IMR-90 (cell line): ENCODE measurements at regions not wholly inside any gene's neighbourhood (a gene's known extent, or its start where the extent isn't known, plus 50 kb on each side); places are given as distances from the start of the nearest gene placed in this dataset.

Experiments used
- ATAC-seq: fragments of 200-7000 bp; cut with Tn5 transposase; 2 replicates; pipeline ENCODE4 v1.9.1; 2020; ENCODE audit warnings: low read depth, mild to moderate bottlenecking, moderate library complexity
- BruUV-seq: library from RNA; stranded (reverse); fragments of 400-500 nt; replicated peaks from 2 replicates; lab custom pipeline; 2021; lab: Mats Ljungman, UMichigan
- CTCF ChIA-PET: fragments of 300-600 bp; formaldehyde crosslinking; extraction: SDS; loops from one replicate; lab custom pipeline; 2021; ENCODE audit warnings: antibody characterized with exemption; lab: Yijun Ruan, JAX
- POLR2A ChIA-PET: fragments of 300-600 bp; sonication (Branson Sonifier 250); formaldehyde crosslinking; loops from one replicate; lab custom pipeline; 2022; ENCODE audit warnings: antibody characterized with exemption; ENCODE audit not compliant: unreplicated experiment; lab: Charles Lee
- DNase-seq: peaks from one replicate; pipeline ENCODE4 v3.0.0; 2013
- H2AFZ ChIP-seq: replicated peaks from 2 replicates; pipeline ENCODE3; 2013; ENCODE audit warnings: low read length, mild to moderate bottlenecking; ENCODE audit not compliant: poor library complexity
- H2AK5ac ChIP-seq: 2 replicates; pipeline ENCODE4 v1.6.1; 2013; ENCODE audit warnings: low read depth, low read length, inconsistent platforms
- H2AK9ac ChIP-seq: replicated peaks from 2 replicates; pipeline ENCODE3; 2013; ENCODE audit warnings: mild to moderate bottlenecking, low read depth, low read length, moderate library complexity; ENCODE audit not compliant: poor library complexity
- H2BK120ac ChIP-seq: 2 replicates; pipeline ENCODE4 v1.6.1; 2013; ENCODE audit warnings: low read depth, low read length, inconsistent platforms
- H2BK15ac ChIP-seq: 3 replicates; pipeline ENCODE4 v1.6.1; 2013; ENCODE audit warnings: low read depth, low read length, inconsistent platforms
- H2BK20ac ChIP-seq: 2 replicates; pipeline ENCODE4 v1.6.1; 2013; ENCODE audit warnings: low read depth, mild to moderate bottlenecking, inconsistent platforms, low read length, moderate library complexity
- H2BK5ac ChIP-seq: 2 replicates; pipeline ENCODE4 v1.6.1; 2013; ENCODE audit warnings: mild to moderate bottlenecking, low read depth, low read length, inconsistent platforms; ENCODE audit not compliant: poor library complexity, severe bottlenecking
- H3K14ac ChIP-seq: replicated peaks from 2 replicates; pipeline ENCODE4 v1.6.1; 2013; ENCODE audit warnings: low read depth, low read length, inconsistent platforms
- H3K18ac ChIP-seq: 2 replicates; pipeline ENCODE4 v1.6.1; 2013; ENCODE audit warnings: low read depth, low read length, control low read depth
- H3K23ac ChIP-seq: 2 replicates; pipeline ENCODE4 v1.6.1; 2013; ENCODE audit warnings: low read depth, low read length, inconsistent platforms
- H3K27ac ChIP-seq: 2 replicates; pipeline ENCODE4 v1.5.1; 2013; ENCODE audit warnings: mild to moderate bottlenecking, control low read depth, low read length; ENCODE audit not compliant: insufficient read depth
- H3K27me3 ChIP-seq: 2 replicates; pipeline ENCODE4 v1.6.1; 2013; ENCODE audit warnings: low read length; ENCODE audit not compliant: control insufficient read depth, insufficient read depth
- H3K36me3 ChIP-seq: 2 replicates; pipeline ENCODE4 v1.6.1; 2013; ENCODE audit warnings: low read length, mixed read lengths; ENCODE audit not compliant: control insufficient read depth, insufficient read depth
- H3K4ac ChIP-seq: 2 replicates; pipeline ENCODE4 v1.6.1; 2013; ENCODE audit warnings: low read depth, low read length, inconsistent platforms
- H3K4me1 ChIP-seq: 2 replicates; pipeline ENCODE4 v1.6.1; 2013; ENCODE audit warnings: low read length, mixed read lengths; ENCODE audit not compliant: control insufficient read depth, insufficient read depth
- H3K4me2 ChIP-seq: 2 replicates; pipeline ENCODE4 v1.6.1; 2013; ENCODE audit warnings: low read depth, mild to moderate bottlenecking, control low read depth, low read length, moderate library complexity
- H3K4me3 ChIP-seq: 2 replicates; pipeline ENCODE4 v1.5.1; 2013; ENCODE audit warnings: low read depth, mild to moderate bottlenecking, control low read depth, low read length, moderate library complexity; ENCODE audit not compliant: insufficient read depth
- H3K56ac ChIP-seq: 2 replicates; pipeline ENCODE4 v1.6.1; 2013; ENCODE audit warnings: low read length, inconsistent platforms; ENCODE audit not compliant: insufficient read depth; ENCODE audit errors: extremely low read depth
- H3K79me1 ChIP-seq, 2 experiments: 2 replicates each; pipeline ENCODE4 v1.6.1; 2013; ENCODE audit warnings: low read length in 2 of 2, inconsistent platforms in 1 of 2, low read depth in 1 of 2
- H3K9ac ChIP-seq: 2 replicates; pipeline ENCODE4 v1.6.1; 2013; ENCODE audit warnings: low read depth, low read length, control low read depth
- H3K9me1 ChIP-seq: 2 replicates; pipeline ENCODE4 v1.6.1; 2013; ENCODE audit warnings: low read length, inconsistent platforms; ENCODE audit not compliant: insufficient read depth
- H3K9me3 ChIP-seq: 2 replicates; pipeline ENCODE4 v1.6.1; 2013; ENCODE audit warnings: low read length; ENCODE audit not compliant: control insufficient read depth, insufficient read depth
- H4K20me1 ChIP-seq: 2 replicates; pipeline ENCODE4 v1.6.1; 2013; ENCODE audit warnings: low read length, inconsistent platforms; ENCODE audit not compliant: insufficient read depth
- H4K5ac ChIP-seq: 2 replicates; pipeline ENCODE4 v1.6.1; 2013; ENCODE audit warnings: mild to moderate bottlenecking, low read depth, low read length, control low read depth
- H4K8ac ChIP-seq, 2 experiments: 2 replicates each; pipeline ENCODE4 v1.6.1; 2013; ENCODE audit warnings: low read depth in 2 of 2, low read length in 2 of 2, control low read depth in 1 of 2, inconsistent platforms in 1 of 2
- H4K91ac ChIP-seq: 2 replicates; pipeline ENCODE4 v1.6.1; 2013; ENCODE audit warnings: low read depth, low read length, inconsistent platforms; ENCODE audit not compliant: insufficient read depth
- BHLHE40 ChIP-seq: fragments of 150-350 bp; IDR thresholded peaks from 2 replicates; pipeline ENCODE4 v1.6.1; 2016; ENCODE audit warnings: mild to moderate bottlenecking, low read depth, low read length
- CEBPB ChIP-seq: IDR thresholded peaks from 2 replicates; pipeline ENCODE4 v1.6.1; 2012; ENCODE audit warnings: low read depth, low read length, improper control_type of control experiment
- CHD1 ChIP-seq: IDR thresholded peaks from 2 replicates; pipeline ENCODE4 v1.6.1; 2012; ENCODE audit warnings: low read depth, low read length, improper control_type of control experiment
- CTCF ChIP-seq: conservative IDR thresholded peaks from 2 replicates; pipeline ENCODE4 v1.5.1; 2012; ENCODE audit warnings: mild to moderate bottlenecking, low read depth, low read length, improper control_type of control experiment
- ELK1 ChIP-seq: fragments of 150-350 bp; IDR thresholded peaks from 2 replicates; pipeline ENCODE4 v1.6.1; 2016; ENCODE audit warnings: low read depth, mild to moderate bottlenecking, low read length, moderate library complexity, borderline replicate concordance
- FOS ChIP-seq: fragments of 150-350 bp; IDR thresholded peaks from 2 replicates; pipeline ENCODE4 v1.6.1; 2016; ENCODE audit warnings: low read depth, low read length
- MAFK ChIP-seq: IDR thresholded peaks from 2 replicates; pipeline ENCODE4 v1.6.1; 2012; ENCODE audit warnings: low read depth, low read length, improper control_type of control experiment
- MAZ ChIP-seq: IDR thresholded peaks from 2 replicates; pipeline ENCODE4 v1.6.1; 2012; ENCODE audit warnings: low read depth, mild to moderate bottlenecking, low read length, improper control_type of control experiment, moderate library complexity, borderline replicate concordance
- MXI1 ChIP-seq: IDR thresholded peaks from 2 replicates; pipeline ENCODE4 v1.6.1; 2012; ENCODE audit warnings: low read depth, mild to moderate bottlenecking, low read length, moderate library complexity, borderline replicate concordance
- NFE2L2 ChIP-seq: fragments of 150-350 bp; IDR thresholded peaks from 2 replicates; pipeline ENCODE4 v1.6.1; 2016; ENCODE audit warnings: low read depth, mild to moderate bottlenecking, low read length
- POLR2A ChIP-seq: IDR thresholded peaks from 2 replicates; pipeline ENCODE4 v1.6.1; 2012; ENCODE audit warnings: mild to moderate bottlenecking, low read depth, low read length
- RAD21 ChIP-seq: IDR thresholded peaks from 2 replicates; pipeline ENCODE4 v1.6.1; 2012; ENCODE audit warnings: low read length, improper control_type of control experiment
- RCOR1 ChIP-seq: IDR thresholded peaks from 2 replicates; pipeline ENCODE4 v1.6.1; 2012; ENCODE audit warnings: mild to moderate bottlenecking, low read length, improper control_type of control experiment; ENCODE audit not compliant: insufficient replicate concordance
- RFX5 ChIP-seq: IDR thresholded peaks from 2 replicates; pipeline ENCODE4 v1.8.0; 2012; ENCODE audit warnings: low read depth, mild to moderate bottlenecking, low read length, moderate library complexity
- SMC3 ChIP-seq: fragments of 150-350 bp; IDR thresholded peaks from 2 replicates; pipeline ENCODE4 v1.6.1; 2016; ENCODE audit warnings: low read depth, mild to moderate bottlenecking, antibody characterized with exemption, low read length, moderate library complexity
- USF2 ChIP-seq: fragments of 150-350 bp; IDR thresholded peaks from 2 replicates; pipeline ENCODE4 v1.6.1; 2017; ENCODE audit warnings: mild to moderate bottlenecking, antibody characterized with exemption, low read length, low read depth
- WGBS, 2 experiments: methylation state at CpG; one replicate each; pipeline versions ENCODE4 v1.1.5 to v1.1.7; 2013; ENCODE audit warnings: missing lambda C conversion rate in 2 of 2; ENCODE audit not compliant: insufficient read length in 1 of 2; ENCODE audit errors: extremely low coverage in 2 of 2; 5-methylcytosine and 5-hydroxymethylcytosine counted together
- dilution Hi-C: fragments of 300-500 bp; cut with HindIII; formaldehyde crosslinking; loops from one replicate; pipeline ENCODE4 v1.14.3; 2018; ENCODE audit warnings: low sequenced_read_pairs; ENCODE audit not compliant: unreplicated experiment
- in situ Hi-C: fragments of 300-500 bp; cut with MboI; formaldehyde crosslinking; loops from 3 replicates; pipeline ENCODE4 v1.14.3; 2019; ENCODE audit warnings: low sequenced_read_pairs, inconsistent platforms, mixed read lengths
- intact Hi-C: fragments of 100-400 bp; cut with micrococcal nuclease; formaldehyde crosslinking; loops from 2 replicates; pipeline ENCODE4 v1.10.0; 2022

GRCh38 chr19:57037556-57037955 is 82.2 kb upstream of the USP29 start:
- H3K18ac ChIP-seq: no peak overlapping the region

More at GRCh38 chr19:57037556-57037955, 82.2 kb upstream of the USP29 start:
- intact Hi-C loops (no loop called here), dilution Hi-C loops (no loop called here), in situ Hi-C loops (no loop called here)
- Histone ChIP-seq H4K20me1 (no peaks in the 10 kb centered on the region), H3K79me1 (no peaks in the 10 kb centered on the region), H3K23ac (no peak overlapping the region), H3K9me3 (peaks cover 20% of the 10 kb centered on the region), H3K27me3 (no peaks in the 10 kb centered on the region), H2BK15ac (no peak overlapping the region), H2AK9ac (no peak overlapping the region), H2AFZ (no peak overlapping the region), H3K56ac (no peak overlapping the region), H3K9me1 (no peaks in the 10 kb centered on the region), H3K4ac (no peak overlapping the region), H3K4me1 (no peaks in the 10 kb centered on the region), H3K9ac (no peak overlapping the region), H3K4me3 (no peak overlapping the region), H4K8ac (no peak overlapping the region), H3K4me2 (no peak overlapping the region), H2BK5ac (no peak overlapping the region), H4K91ac (no peak overlapping the region), H2AK5ac (no peak overlapping the region), H3K14ac (no peak overlapping the region), H3K27ac (no peak overlapping the region), H2BK20ac (no peak overlapping the region), H4K5ac (no peak overlapping the region), H3K36me3 (no peaks in the 10 kb centered on the region), H2BK120ac (no peak overlapping the region)
- TF ChIP-seq FOS: no peak
- TF ChIP-seq NFE2L2: no peak
- TF ChIP-seq MAZ: no peak
- no peak for TF ChIP-seq CTCF
- TF ChIP-seq ELK1: no peak
- no peak for TF ChIP-seq SMC3
- no peak for TF ChIP-seq RCOR1
- TF ChIP-seq MXI1: no peak
- TF ChIP-seq CEBPB: no peak
- no peak for TF ChIP-seq POLR2A
- TF ChIP-seq USF2: no peak
- TF ChIP-seq MAFK: no peak
- no peak for TF ChIP-seq CHD1
- no peak for TF ChIP-seq RFX5
- TF ChIP-seq BHLHE40: no peak
- TF ChIP-seq RAD21: no peak
- ChIA-PET POLR2A (no interaction called here), CTCF (no interaction called here)
- no peak for ATAC-seq
- no peak for DNase-seq
- no CpG with 5 or more reads among the region's 4 CpGs for WGBS, 2 experiments
- no TSS peak for BruUV-seq
